BJ (cell line): ENCODE measurements at regions not wholly inside any gene's neighbourhood (a gene's known extent, or its start where the extent isn't known, plus 50 kb on each side); places are given as distances from the start of the nearest gene placed in this dataset.

Source experiments
- CTCF ChIA-PET: fragments of 350-600 bp; formaldehyde crosslinking; extraction: SDS; loops from one replicate; lab custom pipeline; 2021; ENCODE audit warnings: antibody characterized with exemption, inconsistent platforms; lab: Yijun Ruan, JAX
- POLR2A ChIA-PET: fragments of 300-600 bp; sonication (Branson Sonifier 250); formaldehyde crosslinking; extraction: SDS; loops from one replicate; lab custom pipeline; 2021; ENCODE audit warnings: antibody characterized with exemption; lab: Charles Lee
- DNase-seq: peaks from one replicate; pipeline ENCODE4 v3.0.0-alpha.2; 2011; ENCODE audit warnings: low read depth
- H3K27me3 ChIP-seq: 2 replicates; pipeline ENCODE4 v1.6.0; 2011; ENCODE audit warnings: low read length; ENCODE audit not compliant: control insufficient read depth, insufficient read depth
- H3K36me3 ChIP-seq: 2 replicates; pipeline ENCODE4 v1.5.1; 2011; ENCODE audit warnings: low read length; ENCODE audit not compliant: control insufficient read depth, insufficient read depth
- H3K4me3 ChIP-seq: 2 replicates; pipeline ENCODE4 v1.5.1; 2011; ENCODE audit warnings: low read depth, mild to moderate bottlenecking, control low read depth, low read length
- CTCF ChIP-seq: IDR thresholded peaks from 2 replicates; pipeline ENCODE4 v1.5.1; 2011; ENCODE audit warnings: low read depth, mild to moderate bottlenecking, control low read depth, inconsistent platforms, low read length, moderate library complexity; ENCODE audit not compliant: insufficient read depth

GRCh38 chr18:61274416-61274960, 58.7 kb upstream of the CDH20 start:
- ChIA-PET POLR2A (no interaction called here), CTCF (no interaction called here)
- DNase-seq: no peak
- no peaks in the 10 kb centered on the region for H3K27me3 ChIP-seq
- H3K36me3 ChIP-seq: no peaks in the 10 kb centered on the region
- TF ChIP-seq CTCF: no peak
- no peak overlapping the region for H3K4me3 ChIP-seq

GRCh38 chr18:61277808-61278207, 55.4 kb upstream of the CDH20 start:
- no peak for TF ChIP-seq CTCF
- ChIA-PET POLR2A (no interaction called here), CTCF (no interaction called here)
- no peak for DNase-seq
- Histone ChIP-seq H3K36me3 (no peaks in the 10 kb centered on the region), H3K4me3 (no peak overlapping the region), H3K27me3 (no peaks in the 10 kb centered on the region)

- CTCF ChIA-PET: no interaction called here
- no peak for DNase-seq
- H3K4me3 ChIP-seq: no peak overlapping the region
- no peaks in the 10 kb centered on the region for H3K36me3 ChIP-seq
- H3K27me3 ChIP-seq: no peaks in the 10 kb centered on the region
- POLR2A ChIA-PET: no interaction called here
- TF ChIP-seq CTCF: no peak
Observed at GRCh38 chr18:61281431-61281830, 51.8 kb upstream of the CDH20 start.

- TF ChIP-seq CTCF: no peak
- no peak overlapping the region for H3K4me3 ChIP-seq
- ChIA-PET POLR2A (no interaction called here), CTCF (no interaction called here)
- no peaks in the 10 kb centered on the region for H3K36me3 ChIP-seq
- no peaks in the 10 kb centered on the region for H3K27me3 ChIP-seq
- no peak for DNase-seq
Observed at GRCh38 chr18:61282926-61283325, 50.3 kb upstream of the CDH20 start.
